ENCODE measurements at regions not wholly inside any gene's neighbourhood (a gene's known extent, or its start where the extent isn't known, plus 50 kb on each side); places are given as distances from the start of the nearest gene placed in this dataset.
"Not testable (repeated sequence)": the region's sequence is repeated elsewhere in the genome, so short reads cannot be mapped to it uniquely, and the experiment has no call there.

DNA sequence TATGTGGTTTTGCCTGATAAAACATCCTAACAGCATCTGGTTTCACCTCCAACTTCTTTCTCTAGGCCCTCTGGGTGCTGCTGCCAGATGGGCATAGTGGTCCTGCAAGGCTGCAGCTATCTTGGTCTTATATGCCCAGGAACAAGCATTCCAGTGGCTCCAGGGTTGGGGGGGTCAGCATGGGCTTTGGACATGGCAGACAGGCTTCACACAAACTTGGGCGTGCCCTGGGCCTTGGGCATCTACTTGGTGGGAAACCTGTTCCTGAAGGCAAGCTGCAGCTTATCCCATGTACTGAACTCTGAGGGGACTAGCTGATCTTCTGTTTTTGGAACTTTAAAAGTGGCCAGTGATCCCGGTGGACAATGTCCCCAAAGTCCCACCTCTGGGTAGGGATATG lies 54.9 kb upstream of the ZNF678 start:
- no peak for DNase-seq

- not testable (repeated sequence) for DNase-seq
These were observed 56.6 kb upstream of the ZNF678 start for GRCh38 chr1:227506490-227507393.

GRCh38 chr1:227496045-227496444 lies 67.3 kb upstream of the ZNF678 start:
- not testable (repeated sequence) for DNase-seq

- DNase-seq = not testable (repeated sequence)
These were observed 69.3 kb upstream of the ZNF678 start for GRCh38 chr1:227493863-227494551.

- no peak for DNase-seq
These were observed 72.9 kb upstream of the ZNF678 start for GRCh38 chr1:227490478-227490877.

GRCh38 chr1:227490001-227490400 lies 73.4 kb upstream of the ZNF678 start:
- DNase-seq = no peak

GRCh38 chr1:227489572-227489971 lies 73.8 kb upstream of the ZNF678 start:
- DNase-seq = no peak

DNA sequence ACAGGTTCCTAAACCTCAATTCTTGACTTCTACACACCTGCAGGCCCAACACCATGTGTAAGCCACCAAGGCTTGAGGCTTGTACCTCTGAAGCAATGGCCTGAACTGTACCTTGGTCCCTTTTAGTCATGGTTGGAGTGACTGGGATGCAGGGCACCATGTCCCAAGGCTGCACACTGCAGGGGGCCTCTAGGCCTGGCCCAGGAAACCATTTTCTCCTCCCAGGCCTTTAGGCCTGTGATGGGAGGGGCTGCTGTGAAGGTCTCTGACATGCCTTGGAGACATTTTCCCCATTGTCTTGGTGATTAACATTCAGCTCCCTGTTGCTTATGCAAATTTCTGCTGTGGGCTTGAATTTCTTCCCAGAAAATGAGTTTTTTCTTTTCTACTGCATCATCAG lies 75.8 kb upstream of the ZNF678 start:
- DNase-seq = no peak

GRCh38 chr1:227486559-227486958 lies 76.8 kb upstream of the ZNF678 start:
- no peak for DNase-seq

- no peak for DNase-seq
These were observed 81.4 kb upstream of the ZNF678 start for GRCh38 chr1:227482023-227482299.

DNA sequence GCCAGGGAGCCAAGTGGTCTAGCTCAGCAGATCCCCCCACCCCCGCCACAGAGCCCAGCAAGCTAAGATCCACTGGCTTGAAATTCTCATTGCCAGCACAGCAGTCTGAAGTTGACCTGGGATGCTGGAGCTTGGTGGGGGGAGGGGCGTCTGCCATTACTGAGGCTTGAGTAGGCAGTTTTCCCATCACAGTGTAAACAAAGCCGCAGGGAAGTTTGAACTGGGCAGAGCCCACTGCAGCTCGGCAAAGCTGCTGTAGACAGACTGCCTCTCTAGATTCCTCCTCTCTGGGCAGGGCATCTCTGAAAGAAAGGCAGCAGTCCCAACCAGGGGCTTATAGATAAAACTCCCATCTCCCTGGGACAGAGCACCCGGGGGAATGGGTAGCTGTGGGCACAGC lies 89.3 kb upstream of the ZNF678 start:
- not testable (repeated sequence) for DNase-seq

- DNase-seq = no peak
These were observed 90.6 kb upstream of the ZNF678 start for GRCh38 chr1:227472772-227473171.

- no peak for DNase-seq
These were observed 92.7 kb upstream of the ZNF678 start for GRCh38 chr1:227470688-227471087.

DNA sequence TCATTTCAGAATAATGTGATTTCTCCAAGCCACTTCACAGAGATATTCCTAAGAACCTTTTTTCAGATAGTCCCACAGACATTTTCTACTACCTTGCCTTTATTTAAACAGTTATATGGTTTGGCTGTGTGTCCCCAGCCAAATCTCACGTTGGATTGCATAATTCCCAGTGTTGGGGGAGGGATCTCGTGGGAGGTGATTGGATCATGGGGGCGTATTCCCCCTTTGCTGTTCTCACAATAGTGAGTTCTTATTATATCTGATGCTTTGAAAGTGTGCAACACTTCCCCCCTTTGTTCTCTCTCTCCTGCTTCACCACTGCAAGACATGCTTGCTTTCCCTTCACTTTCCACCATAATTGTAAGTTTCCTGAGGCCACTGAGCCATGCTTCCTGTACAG lies 93.6 kb upstream of the ZNF678 start:
- no peak for DNase-seq

- DNase-seq = no peak
These were observed 97.2 kb upstream of the ZNF678 start for GRCh38 chr1:227466039-227466645.

- no peak for DNase-seq
These were observed 98.1 kb upstream of the ZNF678 start for GRCh38 chr1:227465256-227465655.

DNA sequence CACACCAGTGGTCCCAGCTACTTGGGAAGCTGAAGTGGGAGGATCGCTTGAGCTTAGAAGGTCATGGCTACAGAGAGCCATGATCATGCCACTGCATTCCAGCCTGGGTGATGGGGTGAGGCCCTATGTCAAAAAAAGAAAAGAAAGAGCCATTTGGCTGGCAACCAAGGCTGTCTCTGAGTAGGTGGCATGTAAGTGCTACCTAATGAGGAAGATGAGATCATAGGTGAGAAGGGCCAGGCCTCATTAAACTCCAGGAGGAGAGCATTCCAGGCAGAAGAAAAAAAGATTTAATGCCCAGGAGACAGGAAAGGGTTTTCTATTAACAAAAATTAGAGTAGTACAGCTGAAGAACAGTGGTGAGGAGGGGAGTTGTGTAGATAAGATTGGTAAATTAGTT lies 103.4 kb upstream of the ZNF678 start:
- DNase-seq = no peak

DNA sequence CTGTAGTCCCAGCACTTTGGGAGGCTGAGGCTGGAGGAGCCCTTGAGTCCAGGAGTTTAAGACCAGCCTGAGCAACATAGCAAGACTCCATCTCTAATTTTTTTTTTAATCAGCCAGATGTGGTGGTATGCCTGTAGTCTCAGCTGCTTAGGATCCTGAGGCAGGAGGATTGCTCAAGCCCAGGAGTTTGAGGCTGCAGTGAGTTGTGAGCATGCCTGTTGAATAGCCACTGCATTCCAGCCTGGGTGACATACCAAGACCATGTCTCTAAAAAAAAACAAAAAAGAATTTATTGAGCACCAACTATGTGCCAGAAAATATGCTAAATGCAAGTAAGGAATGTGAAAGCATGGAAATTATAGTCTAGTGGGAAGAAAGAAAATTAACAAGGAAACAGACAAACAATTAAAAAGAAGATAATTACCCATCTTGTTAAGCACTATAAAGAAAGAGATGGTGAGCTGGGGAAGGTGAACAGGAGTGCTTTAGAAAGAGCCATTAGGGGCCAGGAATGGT lies 104.0 kb upstream of the ZNF678 start:
- no peak for DNase-seq

GRCh38 chr1:227454686-227455085 lies 108.7 kb upstream of the ZNF678 start:
- DNase-seq = no peak

GRCh38 chr1:227453631-227454355 lies 109.6 kb upstream of the ZNF678 start:
- no peak for DNase-seq

- DNase-seq = no peak
These were observed 111.4 kb upstream of the ZNF678 start for GRCh38 chr1:227451954-227452353.

- no peak for DNase-seq
These were observed 112.3 kb upstream of the ZNF678 start for GRCh38 chr1:227451057-227451456.

GRCh38 chr1:227450489-227450888 lies 112.9 kb upstream of the ZNF678 start:
- DNase-seq = no peak
